HCT116 (cell line): ENCODE measurements at regions not wholly inside any gene's neighbourhood (a gene's known extent, or its start where the extent isn't known, plus 50 kb on each side); places are given as distances from the start of the nearest gene placed in this dataset.

Experiments used
- ATAC-seq: fragments of 200-7000 bp; cut with Tn5 transposase; 2 replicates; pipeline ENCODE4 v1.9.1; 2020; ENCODE audit warnings: mild to moderate bottlenecking, moderate library complexity
- BruUV-seq: library from RNA; stranded (reverse); fragments of 400-500 nt; replicated peaks from 2 replicates; lab custom pipeline; 2021; lab: Mats Ljungman, UMichigan
- CTCF ChIA-PET: fragments of 300-600 bp; sonication (Branson Sonifier 250); formaldehyde crosslinking; loops from one replicate; lab custom pipeline; 2021; ENCODE audit warnings: antibody characterized with exemption; lab: Charles Lee
- POLR2A ChIA-PET: fragments of 300-600, 350-600 bp; sonication (Branson Sonifier 250); formaldehyde crosslinking; loops from one replicate; lab custom pipeline; 2021; ENCODE audit warnings: antibody characterized with exemption; lab: Charles Lee
- RAD21 ChIA-PET, 2 experiments: fragments of 300-600 bp; sonication (Branson Sonifier 250); formaldehyde crosslinking; loops; one replicate each; lab custom pipeline; 2023; ENCODE audit warnings: low total read pairs in 2 of 2; ENCODE audit not compliant: uncharacterized antibody in 2 of 2, unreplicated experiment in 2 of 2, low non-redundant PET in 1 of 2; lab: Charles Lee
- DNase-seq: peaks from one replicate; pipeline ENCODE4 v3.0.0-alpha.2; 2010; ENCODE audit warnings: low read depth, low spot score
- H2AFZ ChIP-seq: fragments of 200-600 bp; shearing (Covaris generic), sonication (generic); 2 replicates; pipeline ENCODE4 v1.6.1; 2017; ENCODE audit warnings: low read depth, mixed run types, mixed read lengths, antibody characterized with exemption, low read length; ENCODE audit not compliant: poor library complexity, severe bottlenecking
- H3K27ac ChIP-seq: 2 replicates; pipeline ENCODE4 v1.5.1; 2012; ENCODE audit warnings: low read depth, low read length
- H3K27me3 ChIP-seq: fragments of 200-600 bp; sonication (generic); 2 replicates; pipeline ENCODE4 v1.6.1; 2016; ENCODE audit warnings: mixed run types, low read length, mixed read lengths; ENCODE audit not compliant: insufficient read depth
- H3K36me3 ChIP-seq, 2 experiments: fragments of 200-500 bp in 1 of 2; fragments of 200-600 bp in 1 of 2; sonication (Bioruptor generic) in 1 of 2; sonication (generic) in 1 of 2; 2 replicates each; pipeline versions ENCODE4 v1.5.1 to v1.6.1; 2014 to 2016; ENCODE audit warnings: low read length in 2 of 2, inconsistent platforms in 1 of 2, mixed read lengths in 1 of 2, mixed run types in 1 of 2; ENCODE audit not compliant: insufficient read depth in 2 of 2, control insufficient read depth in 1 of 2
- H3K4me1 ChIP-seq, 2 experiments: fragments of 200-600 bp in 1 of 2; sonication (generic) in 1 of 2; 2 replicates each; pipeline versions ENCODE4 v1.5.1 to v1.6.1; 2012 to 2017; ENCODE audit warnings: low read length in 2 of 2, inconsistent platforms in 1 of 2, mild to moderate bottlenecking in 1 of 2, mixed read lengths in 1 of 2, mixed run types in 1 of 2, moderate library complexity in 1 of 2; ENCODE audit not compliant: insufficient read depth in 2 of 2, control insufficient read depth in 1 of 2
- H3K4me2 ChIP-seq: fragments of 200-600 bp; sonication (generic); 2 replicates; pipeline ENCODE4 v1.6.1; 2017; ENCODE audit warnings: mixed run types, low read length, mixed read lengths
- H3K4me3 ChIP-seq, 2 experiments: fragments of 200-600 bp in 1 of 2; sonication (generic) in 1 of 2; replicated peaks in 1 of 2; 2 replicates each; pipeline ENCODE4 v1.5.1; 2011 to 2016; ENCODE audit warnings: low read length in 2 of 2, control low read depth in 1 of 2, low read depth in 1 of 2, mild to moderate bottlenecking in 1 of 2, mixed read lengths in 1 of 2, mixed run types in 1 of 2
- H3K79me2 ChIP-seq: fragments of 200-600 bp; sonication (generic); 2 replicates; pipeline ENCODE4 v1.6.1; 2017; ENCODE audit warnings: mild to moderate bottlenecking, mixed run types, low read length, moderate library complexity, mixed read lengths; ENCODE audit not compliant: insufficient read depth
- H3K9ac ChIP-seq: fragments of 200-600 bp; sonication (generic); 2 replicates; pipeline ENCODE4 v1.6.1; 2016; ENCODE audit warnings: low read length, mixed read lengths
- H3K9me2 ChIP-seq: fragments of 200-600 bp; sonication (generic), shearing (Covaris generic); 2 replicates; pipeline ENCODE4 v1.6.1; 2017; ENCODE audit warnings: mixed run types, mild to moderate bottlenecking, moderate library complexity; ENCODE audit not compliant: insufficient read depth
- H3K9me3 ChIP-seq, 2 experiments: fragments of 200-500 bp in 1 of 2; fragments of 200-600 bp in 1 of 2; sonication (Bioruptor generic) in 1 of 2; sonication (generic) in 1 of 2; 2 replicates each; pipeline ENCODE4 v1.6.1; 2014 to 2017; ENCODE audit warnings: low read length in 2 of 2, mixed read lengths in 2 of 2, inconsistent platforms in 1 of 2, low read depth in 1 of 2, mild to moderate bottlenecking in 1 of 2, mixed run types in 1 of 2, moderate library complexity in 1 of 2; ENCODE audit not compliant: control insufficient read depth in 1 of 2, insufficient read depth in 1 of 2
- H4K20me1 ChIP-seq: fragments of 200-600 bp; sonication (generic), shearing (Covaris generic); 2 replicates; pipeline ENCODE4 v1.6.1; 2017; ENCODE audit warnings: mixed run types, mild to moderate bottlenecking, moderate library complexity; ENCODE audit not compliant: insufficient read depth
- ATF3 ChIP-seq: IDR thresholded peaks from 2 replicates; pipeline ENCODE4 v1.6.1; 2012
- EGR1 ChIP-seq: IDR thresholded peaks from 2 replicates; pipeline ENCODE4 v1.6.1; 2012; ENCODE audit warnings: low read depth
- ELF1 ChIP-seq: IDR thresholded peaks from 2 replicates; pipeline ENCODE4 v1.6.1; 2012; ENCODE audit warnings: low read depth, borderline replicate concordance
- EZH2phosphoT487 ChIP-seq: fragments of 200-600 bp; IDR thresholded peaks from 2 replicates; pipeline ENCODE4 v1.6.1; 2018; ENCODE audit warnings: antibody characterized with exemption, borderline replicate concordance
- JUND ChIP-seq: IDR thresholded peaks from 2 replicates; pipeline ENCODE4 v1.6.1; 2012
- MAX ChIP-seq: IDR thresholded peaks from 2 replicates; pipeline ENCODE4 v1.6.1; 2012
- RAD21 ChIP-seq: IDR thresholded peaks from 2 replicates; pipeline ENCODE4 v1.6.1; 2012; ENCODE audit warnings: low read depth, mild to moderate bottlenecking
- REST ChIP-seq: IDR thresholded peaks from 2 replicates; pipeline ENCODE4 v1.6.1; 2012; ENCODE audit warnings: low read depth
- SP1 ChIP-seq: IDR thresholded peaks from 2 replicates; pipeline ENCODE4 v1.6.1; 2012; ENCODE audit warnings: low read depth
- TCF7L2 ChIP-seq: IDR thresholded peaks from 2 replicates; pipeline ENCODE4 v1.7.0; 2011; ENCODE audit warnings: borderline replicate concordance, inconsistent platforms; ENCODE audit not compliant: insufficient read depth, insufficient read length; ENCODE audit errors: extremely low read depth
- YY1 ChIP-seq: IDR thresholded peaks from 2 replicates; pipeline ENCODE4 v1.6.1; 2011; ENCODE audit warnings: low read length, low read depth, moderate library complexity, mild to moderate bottlenecking; ENCODE audit not compliant: insufficient replicate concordance; ENCODE audit errors: extremely low read depth
- ZFX ChIP-seq: fragments of 450-650 bp; IDR thresholded peaks from 2 replicates; pipeline ENCODE4 v1.6.1; 2017
- intact Hi-C: fragments of 100-400 bp; cut with micrococcal nuclease; formaldehyde crosslinking; loops from 2 replicates; pipeline ENCODE4 v1.10.0; 2022

GRCh38 chr18:41501848-41502247 is 453.2 kb upstream of the PIK3C3 start:
- no peaks in the 10 kb centered on the region for H3K36me3 ChIP-seq
- TF ChIP-seq EZH2phosphoT487 (no peak), JUND (no peak), ELF1 (no peak), MAX (no peak), SP1 (no peak), EGR1 (no peak), RAD21 (no peak), TCF7L2 (no peak), ZFX (no peak), YY1 (no peak), ATF3 (no peak), REST (no peak)
- TF ChIP-seq, all 23 proteins: peak for 0
- DNase-seq = no peak
- no peaks in the 10 kb centered on the region for H3K79me2 ChIP-seq
- H3K9me3 ChIP-seq = peaks cover 12 to 23% of the 10 kb centered on the region in 2 experiments; a peak in 2 of 4 replicates
- POLR2A ChIA-PET = no interaction called here
- no peaks in the 10 kb centered on the region for H3K27me3 ChIP-seq
- CTCF ChIA-PET = no interaction called here
- BruUV-seq = no TSS peak
- RAD21 ChIA-PET = no interaction called here
- H4K20me1 ChIP-seq = no peaks in the 10 kb centered on the region
- H3K27ac ChIP-seq = no peak overlapping the region
- no peak overlapping the region for H3K9ac ChIP-seq
- no peak overlapping the region for H3K4me2 ChIP-seq
- H2AFZ ChIP-seq = no peak overlapping the region
- H3K4me3 ChIP-seq = no peak overlapping the region
- no peaks in the 10 kb centered on the region for H3K9me2 ChIP-seq
- intact Hi-C loops = no loop called here
- no peak for ATAC-seq
- H3K4me1 ChIP-seq = no peaks in the 10 kb centered on the region
